H9 (cell line): ENCODE measurements at regions not wholly inside any gene's neighbourhood (a gene's known extent, or its start where the extent isn't known, plus 50 kb on each side); places are given as distances from the start of the nearest gene placed in this dataset.

Experiments used
- DNase-seq: peaks from one replicate; pipeline ENCODE4 v3.0.0-alpha.2; 2017
- H2AFZ ChIP-seq: one replicate; pipeline ENCODE4 v1.6.1; 2013; ENCODE audit warnings: mild to moderate bottlenecking, low read length, control low read depth, moderate library complexity
- H2AK5ac ChIP-seq: 2 replicates; pipeline ENCODE4 v1.6.1; 2013; ENCODE audit warnings: low read length, control low read depth, mixed read lengths; ENCODE audit not compliant: insufficient read length
- H2BK120ac ChIP-seq: one replicate; pipeline ENCODE4 v1.6.1; 2013; ENCODE audit warnings: low read depth, mild to moderate bottlenecking, low read length, control low read depth, inconsistent platforms; ENCODE audit not compliant: poor library complexity, severe bottlenecking
- H2BK12ac ChIP-seq: 2 replicates; pipeline ENCODE4 v1.6.1; 2013; ENCODE audit warnings: low read length, control low read depth, mixed read lengths, low read depth; ENCODE audit not compliant: insufficient read length
- H2BK15ac ChIP-seq: 2 replicates; pipeline ENCODE4 v1.6.1; 2013; ENCODE audit warnings: low read depth, low read length, control low read depth
- H2BK20ac ChIP-seq: one replicate; pipeline ENCODE4 v1.6.1; 2013; ENCODE audit warnings: low read depth, mild to moderate bottlenecking, low read length, control low read depth, inconsistent platforms; ENCODE audit not compliant: poor library complexity, severe bottlenecking
- H2BK5ac ChIP-seq: 2 replicates; pipeline ENCODE4 v1.6.1; 2013; ENCODE audit warnings: low read length, control low read depth, mixed read lengths; ENCODE audit not compliant: insufficient read length
- H3K14ac ChIP-seq: 2 replicates; pipeline ENCODE4 v1.6.1; 2013; ENCODE audit warnings: low read length, control low read depth; ENCODE audit not compliant: insufficient read depth
- H3K18ac ChIP-seq: 2 replicates; pipeline ENCODE4 v1.6.1; 2013; ENCODE audit warnings: low read depth, mild to moderate bottlenecking, mixed read lengths, low read length, control low read depth; ENCODE audit not compliant: insufficient read length
- H3K23ac ChIP-seq: 2 replicates; pipeline ENCODE4 v1.6.1; 2013; ENCODE audit warnings: low read length, control low read depth, mixed read lengths, low read depth; ENCODE audit not compliant: insufficient read length
- H3K23me2 ChIP-seq: 2 replicates; pipeline ENCODE4 v1.6.1; 2013; ENCODE audit warnings: low read depth, mild to moderate bottlenecking, mixed read lengths, low read length, control low read depth; ENCODE audit not compliant: insufficient read length, poor library complexity, severe bottlenecking
- H3K27ac ChIP-seq: 2 replicates; pipeline ENCODE4 v1.5.1; 2013; ENCODE audit warnings: low read length, control low read depth, mixed read lengths, low read depth; ENCODE audit not compliant: insufficient read length
- H3K27me3 ChIP-seq: 2 replicates; pipeline ENCODE4 v1.6.1; 2013; ENCODE audit warnings: low read length, control low read depth, inconsistent platforms; ENCODE audit not compliant: insufficient read depth
- H3K4ac ChIP-seq: 2 replicates; pipeline ENCODE4 v1.6.1; 2013; ENCODE audit warnings: low read depth, mild to moderate bottlenecking, control low read depth, inconsistent platforms, low read length, moderate library complexity
- H3K4me1 ChIP-seq: 2 replicates; pipeline ENCODE4 v1.6.1; 2013; ENCODE audit warnings: low read length, control low read depth, inconsistent platforms; ENCODE audit not compliant: insufficient read depth
- H3K4me2 ChIP-seq: 2 replicates; pipeline ENCODE4 v1.6.1; 2013; ENCODE audit warnings: low read length, control low read depth, mixed read lengths; ENCODE audit not compliant: insufficient read length, insufficient read depth
- H3K56ac ChIP-seq: 2 replicates; pipeline ENCODE4 v1.6.1; 2013; ENCODE audit warnings: low read depth, mild to moderate bottlenecking, mixed read lengths, low read length, control low read depth; ENCODE audit not compliant: insufficient read length
- H3K79me1 ChIP-seq: 2 replicates; pipeline ENCODE4 v1.6.1; 2013; ENCODE audit warnings: low read depth, mild to moderate bottlenecking, moderate library complexity, low read length, control low read depth, inconsistent platforms; ENCODE audit not compliant: insufficient read depth, poor library complexity, severe bottlenecking
- H3K79me2 ChIP-seq: 2 replicates; pipeline ENCODE4 v1.6.1; 2013; ENCODE audit warnings: low read length, control low read depth, inconsistent platforms; ENCODE audit not compliant: insufficient read depth
- H3K9ac ChIP-seq: 2 replicates; pipeline ENCODE4 v1.6.1; 2013; ENCODE audit warnings: low read length, control low read depth, mixed read lengths; ENCODE audit not compliant: insufficient read length; ENCODE audit errors: extremely low read depth
- H3K9me3 ChIP-seq: one replicate; pipeline ENCODE4 v1.6.1; 2013; ENCODE audit warnings: low read depth, low read length, inconsistent platforms; ENCODE audit not compliant: control insufficient read depth
- H3T11ph ChIP-seq: one replicate; pipeline ENCODE4 v1.6.1; 2013; ENCODE audit warnings: mild to moderate bottlenecking, low read length, control low read depth, inconsistent platforms
- H4K20me1 ChIP-seq: one replicate; pipeline ENCODE4 v1.6.1; 2013; ENCODE audit not compliant: control insufficient read depth, insufficient read length, insufficient read depth
- H4K5ac ChIP-seq: 2 replicates; pipeline ENCODE4 v1.6.1; 2013; ENCODE audit warnings: low read depth, mild to moderate bottlenecking, mixed read lengths, low read length, control low read depth; ENCODE audit not compliant: insufficient read length
- H4K8ac ChIP-seq: replicated peaks from 2 replicates; pipeline ENCODE4 v1.6.1; 2013; ENCODE audit warnings: low read length, control low read depth, mixed read lengths, low read depth; ENCODE audit not compliant: insufficient read length
- H4K91ac ChIP-seq: 2 replicates; pipeline ENCODE4 v1.6.1; 2013; ENCODE audit warnings: low read depth, mild to moderate bottlenecking, moderate library complexity, mixed read lengths, low read length, control low read depth; ENCODE audit not compliant: insufficient read length
- H3K27ac Mint-ChIP-seq, 3 experiments: 2 replicates in 2 of 3; 3 replicates in 1 of 3; pipeline ENCODE4 v1.8.0; 2020 to 2021; ENCODE audit warnings: mixed read lengths in 3 of 3, mild to moderate bottlenecking in 1 of 3, moderate library complexity in 1 of 3
- H3K27me3 Mint-ChIP-seq: 2 replicates; pipeline ENCODE4 v1.8.0; 2021; ENCODE audit warnings: low read depth, mild to moderate bottlenecking, moderate library complexity, mixed read lengths
- H3K36me3 Mint-ChIP-seq, 3 experiments: 2 replicates in 2 of 3; 3 replicates in 1 of 3; pipeline ENCODE4 v1.8.0; 2020 to 2021; ENCODE audit warnings: low read depth in 3 of 3, mixed read lengths in 3 of 3; ENCODE audit not compliant: insufficient read depth in 1 of 3
- H3K4me1 Mint-ChIP-seq, 2 experiments: 2 replicates each; pipeline ENCODE4 v1.8.0; 2020; ENCODE audit warnings: mixed read lengths in 2 of 2
- H3K4me3 Mint-ChIP-seq, 2 experiments: 2 replicates in 1 of 2; 3 replicates in 1 of 2; pipeline ENCODE4 v1.8.0; 2020 to 2021; ENCODE audit warnings: mild to moderate bottlenecking in 2 of 2, mixed read lengths in 2 of 2, moderate library complexity in 1 of 2
- H3K9me3 Mint-ChIP-seq, 2 experiments: 2 replicates in 1 of 2; 3 replicates in 1 of 2; pipeline ENCODE4 v1.8.0; 2020; ENCODE audit warnings: mild to moderate bottlenecking in 2 of 2, mixed read lengths in 2 of 2, moderate library complexity in 1 of 2
- CTCF ChIP-seq: fragments of 200-600 bp; sonication (generic); conservative IDR thresholded peaks from 3 replicates; pipeline ENCODE4 v1.8.0; 2021; ENCODE audit warnings: antibody characterized with exemption, mild to moderate bottlenecking
- WGBS: extraction: QIAGEN DNeasy Blood & Tissue Kit; methylation state at CpG from one replicate; pipeline ENCODE4 v1.1.7; 2013; ENCODE audit warnings: missing lambda C conversion rate, low lambda C conversion rate, mixed read lengths; ENCODE audit not compliant: insufficient read length; ENCODE audit errors: extremely low coverage; 5-methylcytosine and 5-hydroxymethylcytosine counted together

- no peak overlapping the region for H3K4me2 ChIP-seq
- no peak overlapping the region for H2AK5ac ChIP-seq
- no peak for DNase-seq
- H3K79me2 ChIP-seq, result no peaks in the 10 kb centered on the region
- H2BK12ac ChIP-seq, result no peak overlapping the region
- no peaks in the 10 kb centered on the region for H3K27me3 ChIP-seq
- Mint-ChIP-seq H3K4me3 (no peak overlapping the region), H3K27ac (no peak overlapping the region), H3K4me1 (peaks cover 13 to 18% of the 10 kb centered on the region in 2 experiments), H3K36me3 (no peaks in the 10 kb centered on the region), H3K27me3 (no peaks in the 10 kb centered on the region), H3K9me3 (no peaks in the 10 kb centered on the region)
- no peak overlapping the region for H3K56ac ChIP-seq
- H2AFZ ChIP-seq, result no peak overlapping the region
- no peak overlapping the region for H2BK5ac ChIP-seq
- H2BK20ac ChIP-seq, result no peak overlapping the region
- no peak overlapping the region for H3T11ph ChIP-seq
- H3K23me2 ChIP-seq, result no peaks in the 10 kb centered on the region
- no peak overlapping the region for H3K4ac ChIP-seq
- no CpG with 5 or more reads among the region's 2 CpGs for WGBS
- H3K9ac ChIP-seq, result no peak overlapping the region
- no peak overlapping the region for H3K23ac ChIP-seq
- no peak overlapping the region for H3K18ac ChIP-seq
- no peaks in the 10 kb centered on the region for H3K4me1 ChIP-seq
- H4K91ac ChIP-seq, result no peak overlapping the region
- no peaks in the 10 kb centered on the region for H3K79me1 ChIP-seq
- H3K9me3 ChIP-seq, result no peaks in the 10 kb centered on the region
- no peak overlapping the region for H2BK120ac ChIP-seq
- no peak overlapping the region for H4K8ac ChIP-seq
- H4K5ac ChIP-seq, result no peak overlapping the region
- H3K27ac ChIP-seq, result no peak overlapping the region
- no peak overlapping the region for H2BK15ac ChIP-seq
- H4K20me1 ChIP-seq, result no peaks in the 10 kb centered on the region
- TF ChIP-seq CTCF, result no peak
- no peak overlapping the region for H3K14ac ChIP-seq
Observed at GRCh38 chr6:147128056-147128455, 76.2 kb upstream of the STXBP5 start.
